ENCODE measurements at regions not wholly inside any gene's neighbourhood (a gene's known extent, or its start where the extent isn't known, plus 50 kb on each side); places are given as distances from the start of the nearest gene placed in this dataset.
A peak's percentile ranks its signal among the peaks of the same experiment; 100 is the strongest.

DNA sequence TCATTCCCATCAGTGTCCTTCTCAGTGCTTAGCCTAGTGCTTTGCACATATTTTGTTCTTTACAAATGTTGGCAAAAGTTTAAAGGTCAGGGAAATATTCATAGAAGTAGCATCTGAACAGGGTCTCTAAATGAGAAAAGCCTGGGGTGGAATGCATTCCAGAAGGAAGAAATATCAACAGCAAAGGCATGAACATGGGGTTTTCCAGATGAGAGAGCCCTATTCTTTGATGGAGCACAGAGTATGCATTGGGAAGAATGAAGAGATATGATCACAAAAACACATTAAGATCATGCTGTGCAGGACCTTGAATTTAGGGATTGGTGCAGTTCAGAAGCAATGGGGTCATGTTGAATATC is 140.2 kb downstream of the SNX19 start:
- ATAC-seq (no peak), DNase-seq (no peak)
- intact Hi-C loops (cut with micrococcal nuclease): no loop called here

DNA sequence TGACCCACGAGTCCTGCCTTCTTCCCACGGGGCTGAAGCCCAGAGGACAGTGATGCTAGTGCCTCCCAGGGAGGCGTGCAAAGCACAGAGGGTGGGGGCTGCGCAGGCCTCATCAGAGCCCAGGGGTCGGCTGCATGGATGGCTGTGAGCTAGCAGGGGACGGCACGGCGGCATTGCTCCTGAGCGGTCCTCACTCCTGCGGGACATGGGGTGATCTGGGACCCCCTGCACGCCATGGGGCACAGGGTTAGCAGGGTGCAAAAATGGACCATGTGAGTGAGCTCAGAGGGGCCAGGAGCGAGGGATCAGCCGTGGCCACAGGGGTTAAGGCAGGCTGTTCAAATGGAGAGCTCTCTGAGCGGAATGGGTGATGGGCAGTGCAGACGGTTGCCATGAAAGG is 138.3 kb downstream of the SNX19 start:
- intact Hi-C loops (cut with micrococcal nuclease): no loop called here
- DNase-seq: no peak
- ATAC-seq: no peak

DNA sequence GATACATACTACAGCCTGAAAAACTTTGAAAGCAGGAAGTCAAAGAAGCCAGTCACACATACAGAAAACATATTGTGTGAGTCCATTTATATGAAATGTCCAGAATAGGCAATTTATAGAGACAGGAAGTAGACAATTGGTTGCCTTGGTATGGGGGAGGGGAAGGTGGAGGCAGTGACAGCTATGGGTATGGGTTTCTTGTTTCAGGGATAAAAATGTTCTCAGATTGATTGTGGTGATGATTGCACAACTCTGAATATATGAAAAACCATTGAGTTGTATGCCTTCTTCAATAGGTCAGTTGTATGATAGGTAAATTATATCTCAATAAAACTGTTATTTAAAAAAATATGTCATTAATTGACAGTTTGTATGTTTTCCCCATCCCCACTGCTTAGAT is 137.6 kb downstream of the SNX19 start:
- no peak for DNase-seq
- intact Hi-C loops (cut with micrococcal nuclease): no loop called here
- ATAC-seq: no peak

DNA sequence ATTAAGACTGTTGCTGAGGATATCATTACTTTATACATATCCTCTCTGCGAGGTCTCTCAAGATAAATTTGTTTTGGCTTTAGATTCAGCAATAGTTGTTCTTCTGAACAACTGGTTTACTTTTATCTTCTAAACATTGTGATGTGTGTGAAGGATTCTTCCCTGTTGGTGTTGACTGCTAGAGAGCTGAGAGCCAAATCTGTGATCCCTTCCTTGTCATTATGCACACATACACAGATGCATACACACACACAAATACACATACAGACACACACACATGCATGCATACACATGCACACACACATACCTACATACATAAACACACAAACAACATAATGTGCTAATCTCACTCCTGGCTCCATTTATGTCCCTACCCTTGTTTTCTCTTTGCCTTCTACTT is 137.0 kb downstream of the SNX19 start:
- DNase-seq (no peak), ATAC-seq (no peak)
- intact Hi-C loops (cut with micrococcal nuclease): no loop called here

DNA sequence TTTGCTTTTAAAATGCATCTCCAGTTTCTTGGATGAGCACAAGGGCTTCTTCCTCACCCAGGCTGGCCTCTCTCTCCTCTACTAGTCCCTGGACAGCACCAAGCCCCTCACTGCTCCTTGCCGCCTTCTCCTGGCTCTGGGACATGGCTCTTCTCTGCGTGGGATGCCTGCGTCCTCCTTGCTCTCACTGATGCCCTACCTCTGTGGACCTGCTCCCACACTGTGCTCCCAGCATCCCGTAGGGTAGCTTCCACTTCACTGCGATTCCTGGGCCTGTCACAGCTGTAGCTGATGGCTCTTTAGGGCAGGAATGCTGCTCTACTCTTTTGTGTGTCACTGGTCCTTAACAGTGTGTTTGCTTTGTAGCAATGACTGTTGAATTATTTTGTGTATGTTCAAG is 136.3 kb downstream of the SNX19 start:
- intact Hi-C loops (cut with micrococcal nuclease): no loop called here
- ATAC-seq (no peak), DNase-seq (no peak)

DNA sequence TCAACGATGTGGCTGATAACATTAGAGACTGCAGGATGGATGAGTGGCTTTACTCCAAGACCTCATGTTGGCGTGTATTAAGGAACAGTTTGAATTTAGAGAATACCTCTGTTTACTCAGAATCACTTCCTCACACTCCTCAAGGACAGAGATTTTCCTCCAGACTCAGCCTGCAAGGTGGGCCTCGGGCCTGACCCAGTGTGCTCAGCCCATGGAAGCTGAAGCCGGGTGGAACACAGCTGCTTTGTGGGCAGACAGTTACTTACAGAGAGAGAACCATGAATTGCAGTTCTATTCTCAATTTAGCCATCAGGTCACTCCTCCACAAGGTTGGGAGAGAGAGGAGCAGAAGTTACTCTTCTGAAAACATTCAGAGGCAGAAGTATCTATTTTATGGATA is 135.8 kb downstream of the SNX19 start:
- ATAC-seq (no peak), DNase-seq (no peak)
- intact Hi-C loops (cut with micrococcal nuclease): no loop called here

DNA sequence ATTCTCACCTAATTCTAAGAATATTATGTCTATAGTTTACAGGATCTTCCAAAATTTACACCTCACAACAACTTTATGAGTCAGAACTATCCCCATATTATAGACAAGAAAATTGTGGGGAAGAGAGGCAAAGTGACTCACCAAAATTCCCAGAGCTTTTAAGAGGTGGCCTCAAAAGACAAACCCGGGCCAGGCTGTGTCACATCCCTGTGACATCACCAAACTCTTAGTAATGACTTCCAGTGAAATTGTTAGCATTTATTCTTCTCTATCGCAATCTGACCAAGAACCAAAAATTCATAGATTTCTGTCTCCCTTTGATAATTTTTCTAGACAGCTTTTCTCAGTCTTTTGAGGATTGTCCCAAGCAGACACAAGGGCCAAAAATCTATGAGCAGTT is 134.3 kb downstream of the SNX19 start:
- intact Hi-C loops (cut with micrococcal nuclease): no loop called here
- ATAC-seq (peak; percentile 8), DNase-seq (no peak)

DNA sequence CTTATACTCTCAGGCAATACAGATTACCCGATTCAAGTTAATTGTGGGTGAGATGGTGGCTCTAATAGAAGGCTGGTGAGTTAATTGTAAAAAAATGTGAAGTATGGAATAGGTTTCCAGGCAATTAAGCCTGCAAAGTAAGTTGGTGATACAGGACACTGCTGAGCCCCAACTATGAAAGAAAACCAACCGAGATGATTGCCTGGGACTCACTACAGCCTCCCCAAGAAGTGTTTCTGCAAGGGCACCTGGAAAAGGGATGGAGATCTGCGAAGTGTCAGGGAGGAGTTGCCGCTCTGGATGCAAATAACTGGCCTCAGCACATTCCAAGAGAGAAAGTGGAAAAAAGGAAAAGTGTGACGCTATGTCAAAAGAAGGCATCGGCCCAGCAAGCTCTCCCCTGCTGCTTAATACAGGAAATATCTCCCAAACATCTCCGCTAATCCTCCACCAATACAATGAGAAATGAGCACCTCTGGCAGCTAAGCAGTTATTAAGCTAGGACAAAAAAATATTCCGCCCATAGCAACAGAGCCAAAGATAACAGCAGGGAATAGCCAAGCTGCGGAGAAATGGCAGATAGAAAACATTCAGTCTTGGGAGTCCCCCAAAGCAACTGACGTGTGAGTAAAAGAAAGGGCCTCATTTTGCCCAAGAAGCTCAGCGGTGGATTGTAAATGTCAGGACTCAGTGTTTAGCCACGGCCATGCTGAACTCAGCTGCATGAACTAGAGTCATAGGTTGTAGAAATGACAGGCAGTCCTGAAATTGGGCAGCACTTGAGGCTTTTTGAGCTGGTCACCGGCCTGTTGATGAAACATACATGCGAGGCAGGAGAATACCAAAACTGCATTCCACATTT is 133.7 kb downstream of the SNX19 start:
- DNase-seq: no peak

DNA sequence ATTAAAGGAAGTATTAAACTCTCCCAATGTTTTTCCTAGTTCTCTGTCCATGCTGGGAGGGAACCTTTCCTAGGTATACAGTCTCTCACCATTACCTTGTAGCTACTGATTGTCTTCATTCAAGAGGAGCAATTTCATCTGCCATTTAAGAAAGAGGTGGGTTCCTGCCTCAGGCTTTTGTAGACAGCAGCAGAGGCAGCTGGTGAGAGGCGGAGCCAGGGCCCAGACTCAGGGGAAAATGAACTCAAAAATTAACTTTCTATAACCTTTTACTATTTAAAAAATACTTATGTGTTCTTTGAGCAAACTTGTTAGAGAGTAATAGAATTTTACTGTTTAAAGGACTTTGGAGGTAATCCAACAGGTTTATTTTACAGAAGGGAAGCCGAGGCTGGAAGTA is 133.0 kb downstream of the SNX19 start:
- ATAC-seq: no peak
- no peak for DNase-seq
- intact Hi-C loops (cut with micrococcal nuclease): no loop called here

More for the DNA sequence above, 133.7 kb downstream of the SNX19 start:
- intact Hi-C loops (cut with micrococcal nuclease): no loop called here
- peak; percentile 74 for ATAC-seq

DNA sequence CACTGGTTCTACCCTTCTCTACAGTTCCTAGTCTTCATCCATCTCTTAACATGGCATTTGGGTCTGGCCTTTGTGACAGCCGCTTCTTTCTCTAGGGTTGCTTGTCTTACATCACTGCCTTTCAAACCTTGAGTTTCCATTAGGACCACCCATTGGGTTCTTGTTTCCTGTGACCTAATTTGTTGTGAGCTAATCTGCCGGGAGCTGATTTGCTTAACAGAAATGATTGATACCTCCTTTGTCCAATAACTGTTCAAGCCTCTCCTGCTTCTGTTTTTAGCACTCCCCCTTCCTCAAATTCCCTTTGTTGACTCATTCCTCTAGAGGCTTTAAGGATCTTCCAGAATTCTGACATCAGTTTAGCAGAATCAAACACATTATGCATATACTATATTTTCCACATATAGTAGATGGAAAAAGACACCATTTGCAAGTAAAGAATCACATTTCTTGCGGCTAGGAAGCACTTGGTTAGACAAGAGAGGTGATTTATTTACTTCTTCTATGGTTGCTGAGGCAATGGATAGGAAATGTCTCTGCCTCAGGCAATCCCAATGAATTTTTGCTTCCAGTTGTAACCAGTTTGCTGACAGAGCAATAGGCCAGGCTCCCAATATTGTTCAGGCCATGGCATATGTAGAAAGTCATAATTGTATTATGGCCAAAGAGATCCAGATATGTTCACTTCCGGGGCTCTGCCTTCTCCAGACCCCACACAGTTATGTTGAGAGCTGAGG is 130.7 kb downstream of the SNX19 start:
- ATAC-seq: no peak
- no peak for DNase-seq
- intact Hi-C loops (cut with micrococcal nuclease): no loop called here

DNA sequence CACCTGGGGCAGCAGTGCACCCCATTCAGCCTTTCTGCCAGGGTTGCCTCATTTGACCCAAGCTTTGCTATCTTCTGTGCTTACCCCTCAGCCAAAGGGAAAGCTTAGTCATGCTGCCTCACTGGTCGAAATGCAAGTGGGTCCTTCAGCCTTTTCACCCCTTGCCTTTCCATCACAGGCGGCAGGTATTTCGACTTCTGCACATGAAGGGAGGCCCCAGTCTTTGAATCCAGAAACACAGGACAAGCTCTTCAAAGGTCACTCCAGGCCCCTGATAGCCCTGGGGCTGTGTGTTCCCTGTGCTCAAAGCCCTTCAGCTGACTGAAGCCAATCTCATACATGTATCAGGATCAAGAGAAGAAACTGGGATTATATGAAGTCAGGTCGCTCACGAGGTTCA is 129.7 kb downstream of the SNX19 start:
- peak; percentile 62 for ATAC-seq
- intact Hi-C loops (cut with micrococcal nuclease): no loop called here
- no peak for DNase-seq

DNA sequence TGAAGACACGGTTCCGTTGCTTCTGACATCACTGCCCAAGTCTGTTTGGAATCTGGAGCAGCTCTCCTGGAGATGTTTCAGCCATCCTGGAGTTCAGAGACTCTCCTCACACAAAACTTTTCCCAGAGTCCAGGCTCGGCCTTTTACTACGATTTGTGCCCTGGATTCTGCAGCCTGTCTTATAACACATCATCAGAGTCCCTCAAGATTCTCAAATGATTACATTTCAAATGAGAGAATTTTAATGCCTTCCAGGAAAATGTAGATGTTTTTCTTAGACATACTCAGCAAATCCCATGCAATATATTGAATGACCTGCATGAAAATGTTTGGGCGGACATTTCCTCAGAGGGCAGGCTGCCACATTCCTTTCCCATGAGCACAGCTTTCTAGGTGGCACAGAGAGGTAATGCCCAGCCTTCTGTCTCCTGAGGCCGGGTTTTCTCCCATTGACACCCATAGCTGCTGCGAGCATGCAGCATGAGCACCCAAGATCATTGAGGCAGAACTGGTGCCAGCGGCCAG is 129.1 kb downstream of the SNX19 start:
- intact Hi-C loops (cut with micrococcal nuclease): no loop called here
- peak; percentile 41 for DNase-seq
- peak; percentile 76 for ATAC-seq

DNA sequence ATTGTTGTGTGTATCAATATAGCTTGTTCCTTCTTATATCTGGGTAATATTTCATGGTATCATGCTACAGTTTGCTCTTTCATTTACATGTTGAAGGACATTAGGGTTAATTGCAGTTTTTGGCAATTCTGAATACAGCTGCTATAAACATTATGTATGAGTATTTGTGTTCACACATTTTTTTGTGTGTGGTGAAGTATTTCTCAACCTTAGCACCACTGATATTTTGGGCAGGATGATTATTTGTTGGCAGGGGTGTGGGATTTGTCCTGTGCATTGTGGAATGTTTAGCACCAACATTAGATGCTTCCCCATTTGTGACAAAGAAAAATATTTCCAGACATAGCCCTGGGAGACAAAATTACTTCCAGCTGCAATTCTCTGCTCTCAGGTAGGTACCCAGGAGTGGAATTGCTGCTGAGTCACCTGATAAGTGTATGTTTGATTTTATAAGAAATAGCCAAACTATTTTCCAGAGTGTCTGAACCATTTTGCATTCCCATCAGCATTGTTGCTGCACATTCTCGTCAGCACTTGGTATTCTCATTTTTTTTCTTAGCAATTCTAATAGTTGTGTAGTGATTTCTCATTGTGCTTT is 128.2 kb downstream of the SNX19 start:
- ATAC-seq: no peak
- intact Hi-C loops (cut with micrococcal nuclease): no loop called here

DNA sequence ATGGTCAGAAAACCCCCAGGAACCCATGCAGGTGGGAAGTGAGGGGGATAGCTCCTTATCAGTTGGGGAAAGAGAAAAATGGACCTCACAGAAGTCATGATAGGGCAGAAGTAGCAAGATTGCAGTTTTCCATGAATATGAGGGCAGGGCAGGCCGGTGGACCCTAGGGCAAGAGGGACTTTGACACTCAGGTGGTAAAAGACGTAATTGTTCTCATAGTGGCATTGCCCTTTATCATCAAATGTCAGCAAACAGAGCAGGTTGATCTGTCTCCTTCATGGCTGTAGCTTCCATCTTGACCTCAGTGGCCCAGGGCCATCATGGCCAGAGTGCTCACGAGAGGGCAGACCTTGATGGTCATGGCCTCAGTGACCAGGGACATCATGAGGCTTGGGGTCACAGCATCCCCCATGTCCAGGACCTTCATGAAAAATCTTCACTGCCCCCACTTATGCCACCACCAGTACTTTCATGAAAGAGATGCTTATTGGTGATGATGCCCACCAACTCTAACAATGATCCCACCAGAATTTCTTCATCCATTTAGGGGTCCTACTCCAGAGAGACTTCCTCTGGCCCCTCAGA is 127.1 kb downstream of the SNX19 start:
- no peak for ATAC-seq
- intact Hi-C loops (cut with micrococcal nuclease): no loop called here
- DNase-seq: no peak

More for the DNA sequence above, 128.2 kb downstream of the SNX19 start:
- DNase-seq: no peak

DNA sequence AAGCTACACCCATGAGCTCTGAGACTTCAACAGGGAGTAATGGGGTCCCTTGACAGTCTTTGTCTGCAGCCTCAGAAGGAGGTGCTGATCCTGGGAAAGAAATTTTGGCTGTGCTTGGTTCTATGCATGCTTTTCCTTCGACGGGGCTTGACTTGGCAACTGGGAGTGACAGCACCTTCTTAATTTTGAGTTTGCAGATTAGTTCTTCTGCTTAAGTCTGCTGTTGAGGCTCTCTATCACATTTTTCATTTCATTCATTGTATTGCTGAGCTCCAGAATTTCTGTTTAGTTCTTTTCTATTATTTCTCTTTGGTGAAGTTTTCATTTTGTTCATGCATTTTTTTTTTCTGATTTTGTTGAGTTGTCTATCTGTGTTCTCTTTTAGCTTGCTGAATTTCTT is 125.6 kb downstream of the SNX19 start:
- intact Hi-C loops (cut with micrococcal nuclease): no loop called here
- no peak for ATAC-seq
- no peak for DNase-seq

DNA sequence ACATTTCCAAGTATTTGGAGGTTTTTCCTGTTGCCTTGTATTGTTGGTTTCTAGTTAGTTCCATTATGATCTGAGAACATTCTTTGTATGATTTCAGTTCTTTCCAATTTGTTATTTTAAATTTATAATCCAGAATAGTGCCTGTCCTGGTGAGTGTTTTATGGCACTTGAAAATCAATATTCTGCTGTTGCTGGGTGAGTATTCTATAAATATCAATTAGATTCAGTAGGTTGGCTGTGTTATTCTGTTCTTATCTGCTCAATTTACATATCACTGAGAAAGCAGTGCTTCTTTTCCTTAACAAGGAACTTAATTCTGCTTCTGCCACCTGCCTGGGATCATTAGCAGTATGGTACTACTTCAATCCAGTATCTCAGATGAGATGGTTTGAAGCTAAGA is 123.5 kb downstream of the SNX19 start:
- DNase-seq (no peak), ATAC-seq (no peak)
- intact Hi-C loops (cut with micrococcal nuclease): no loop called here

DNA sequence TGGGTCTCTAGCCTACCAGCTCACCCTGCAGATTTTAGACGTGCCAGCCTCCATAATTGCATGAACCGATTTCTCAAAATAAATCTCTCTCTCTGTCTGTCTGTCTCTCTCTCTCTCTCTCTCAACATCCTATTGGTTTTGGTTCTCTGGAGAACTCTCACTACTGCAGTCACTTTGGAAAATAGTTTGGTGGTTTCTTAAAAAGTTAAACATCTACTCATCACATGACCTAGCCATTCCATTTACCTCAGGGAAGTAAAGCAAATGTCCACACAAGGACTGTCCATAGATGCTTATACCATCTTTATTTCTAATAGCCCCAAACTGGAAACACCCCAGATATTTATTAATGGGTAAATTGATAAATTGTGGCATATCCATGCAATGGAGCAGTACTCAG is 119.5 kb downstream of the SNX19 start:
- intact Hi-C loops (cut with micrococcal nuclease): no loop called here
- ATAC-seq: no peak
- DNase-seq: no peak

DNA sequence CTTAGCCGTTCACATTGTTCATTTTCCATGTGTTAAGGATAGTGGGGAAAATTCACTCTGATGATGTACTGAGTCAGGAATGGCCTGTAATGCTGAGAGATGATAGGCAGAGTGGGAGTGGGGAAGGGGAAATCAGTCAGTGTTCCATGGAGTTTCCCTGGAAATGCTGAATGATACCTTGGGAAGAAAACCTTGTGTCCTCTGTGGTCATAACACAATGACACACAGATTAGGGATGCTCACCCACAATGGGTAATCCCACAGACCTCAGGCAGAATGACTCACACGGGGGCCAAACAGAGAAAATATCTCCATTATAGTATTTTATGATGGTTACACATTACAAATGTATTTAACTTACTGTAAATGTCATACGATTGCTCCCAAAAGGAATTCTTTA is 118.0 kb downstream of the SNX19 start:
- intact Hi-C loops (cut with micrococcal nuclease): no loop called here
- ATAC-seq (no peak), DNase-seq (no peak)

DNA sequence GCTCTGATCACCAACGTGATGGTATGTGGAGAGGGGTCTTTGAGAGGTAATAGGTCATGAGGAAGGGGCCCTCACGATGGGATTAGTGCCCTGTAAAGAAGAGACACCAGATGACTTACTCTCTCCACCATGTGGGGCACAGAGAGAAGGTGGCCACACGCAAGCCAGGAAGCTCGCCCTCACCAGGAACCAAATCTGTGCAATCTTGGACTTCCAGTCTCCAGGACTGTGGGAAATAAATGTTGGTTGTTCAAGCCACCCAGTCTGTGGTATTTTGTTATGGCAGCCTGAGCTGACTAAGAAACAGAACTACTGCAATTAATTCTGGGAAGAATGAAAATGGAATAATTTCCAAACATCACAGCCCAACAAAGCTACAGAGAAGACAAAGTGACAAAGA is 117.5 kb downstream of the SNX19 start:
- DNase-seq (no peak), ATAC-seq (no peak)
- intact Hi-C loops (cut with micrococcal nuclease): no loop called here

Measured in left ventricle myocardium superior (tissue), 1 donor.